ENCODE measurements at regions not wholly inside any gene's neighbourhood (a gene's known extent, or its start where the extent isn't known, plus 50 kb on each side); places are given as distances from the start of the nearest gene placed in this dataset.

GRCh38 chr2:60603533-60604190 is 50.2 kb upstream of the BCL11A start:
- no peak for DNase-seq (ENCODE audit: low read depth, low spot score)

GRCh38 chr2:60604486-60605064 is 51.1 kb upstream of the BCL11A start:
- DNase-seq (ENCODE audit: low read depth, low spot score): no peak

GRCh38 chr2:60605866-60606265 is 52.4 kb upstream of the BCL11A start:
- no peak for DNase-seq (ENCODE audit: low read depth, low spot score)

- no peak for DNase-seq (ENCODE audit: low read depth, low spot score)
Measured at GRCh38 chr2:60608679-60609078, 55.2 kb upstream of the BCL11A start.

GRCh38 chr2:60612033-60612432 is 58.6 kb upstream of the BCL11A start:
- DNase-seq (ENCODE audit: low read depth, low spot score): no peak

- DNase-seq (ENCODE audit: low read depth, low spot score): no peak
Measured at GRCh38 chr2:60614319-60614718, 60.9 kb upstream of the BCL11A start.

- DNase-seq (ENCODE audit: low read depth, low spot score): no peak
Measured at GRCh38 chr2:60621688-60622429, 68.4 kb upstream of the BCL11A start.

GRCh38 chr2:60623040-60623439 is 69.6 kb upstream of the BCL11A start:
- no peak for DNase-seq (ENCODE audit: low read depth, low spot score)

- no peak for DNase-seq (ENCODE audit: low read depth, low spot score)
Measured at GRCh38 chr2:60627412-60627811, 74.0 kb upstream of the BCL11A start.

GRCh38 chr2:60628026-60628425 is 74.6 kb upstream of the BCL11A start:
- no peak for DNase-seq (ENCODE audit: low read depth, low spot score)

- no peak for DNase-seq (ENCODE audit: low read depth, low spot score)
Measured at GRCh38 chr2:60628615-60629304, 75.3 kb upstream of the BCL11A start.

- no peak for DNase-seq (ENCODE audit: low read depth, low spot score)
Measured at GRCh38 chr2:60629305-60629662, 75.8 kb upstream of the BCL11A start.

- no peak for DNase-seq (ENCODE audit: low read depth, low spot score)
Measured at GRCh38 chr2:60629801-60630385, 76.4 kb upstream of the BCL11A start.

GRCh38 chr2:60633615-60634014 is 80.2 kb upstream of the BCL11A start:
- no peak for DNase-seq (ENCODE audit: low read depth, low spot score)

GRCh38 chr2:60634438-60634837 is 81.0 kb upstream of the BCL11A start:
- no peak for DNase-seq (ENCODE audit: low read depth, low spot score)

- DNase-seq (ENCODE audit: low read depth, low spot score): no peak
Measured at GRCh38 chr2:60641811-60642788, 88.6 kb upstream of the BCL11A start.

GRCh38 chr2:60643747-60644146 is 90.3 kb upstream of the BCL11A start:
- no peak for DNase-seq (ENCODE audit: low read depth, low spot score)

GRCh38 chr2:60644951-60645350 is 91.5 kb upstream of the BCL11A start:
- DNase-seq (ENCODE audit: low read depth, low spot score): no peak

GRCh38 chr2:60648191-60648590 is 94.7 kb upstream of the BCL11A start:
- no peak for DNase-seq (ENCODE audit: low read depth, low spot score)

GRCh38 chr2:60649721-60650120 is 96.3 kb upstream of the BCL11A start:
- DNase-seq (ENCODE audit: low read depth, low spot score): no peak

GRCh38 chr2:60652832-60653340 is 99.4 kb upstream of the BCL11A start:
- no peak for DNase-seq (ENCODE audit: low read depth, low spot score)
